ENCODE measurements at regions not wholly inside any gene's neighbourhood (a gene's known extent, or its start where the extent isn't known, plus 50 kb on each side); places are given as distances from the start of the nearest gene placed in this dataset.

DNA sequence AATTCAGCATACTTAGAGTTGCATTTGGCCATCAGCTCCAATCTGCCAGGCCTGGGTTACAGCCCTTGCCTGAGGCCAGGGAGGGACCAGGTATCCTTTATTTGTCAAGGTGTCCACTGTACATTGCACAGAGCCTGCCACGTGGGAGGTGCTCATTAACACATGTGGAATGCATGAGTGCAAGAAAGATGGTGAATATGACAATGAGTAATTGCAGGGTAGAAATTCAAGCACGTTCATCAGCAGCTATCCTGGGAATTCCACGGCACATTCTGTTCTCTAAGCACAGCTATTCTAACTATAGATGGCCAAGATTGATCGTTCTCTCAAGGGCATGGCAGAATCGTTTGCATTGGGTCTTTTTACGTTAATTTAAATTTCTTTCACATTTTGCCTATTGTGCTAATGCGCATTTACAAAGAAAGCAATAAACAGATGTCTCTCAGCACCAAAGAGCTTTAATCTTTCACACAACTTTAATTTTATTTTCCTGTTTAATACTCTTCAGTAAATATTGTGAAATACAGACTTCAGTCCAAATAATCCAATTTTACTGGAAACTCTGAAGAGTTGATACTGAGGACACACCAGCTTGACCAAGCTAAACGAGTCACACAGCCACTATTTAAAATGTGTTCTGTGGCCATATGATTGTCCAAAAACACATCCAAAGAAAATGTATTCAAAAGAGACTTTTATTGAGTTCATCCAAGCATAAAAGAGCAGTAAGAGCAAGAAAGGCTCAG, 1025.7 kb upstream of the TMEM132C start:
- H3K4me3 ChIP-seq (replicated peaks; ENCODE audit: low read depth, low read length) = no peak overlapping the region
- H3K36me3 ChIP-seq (ENCODE audit: control insufficient read depth, insufficient read depth, low read length) = no peaks in the 10 kb centered on the region
- DNase-seq (ENCODE audit: extremely low read depth, insufficient read length) = no peak
- TF ChIP-seq, protein P1, sequence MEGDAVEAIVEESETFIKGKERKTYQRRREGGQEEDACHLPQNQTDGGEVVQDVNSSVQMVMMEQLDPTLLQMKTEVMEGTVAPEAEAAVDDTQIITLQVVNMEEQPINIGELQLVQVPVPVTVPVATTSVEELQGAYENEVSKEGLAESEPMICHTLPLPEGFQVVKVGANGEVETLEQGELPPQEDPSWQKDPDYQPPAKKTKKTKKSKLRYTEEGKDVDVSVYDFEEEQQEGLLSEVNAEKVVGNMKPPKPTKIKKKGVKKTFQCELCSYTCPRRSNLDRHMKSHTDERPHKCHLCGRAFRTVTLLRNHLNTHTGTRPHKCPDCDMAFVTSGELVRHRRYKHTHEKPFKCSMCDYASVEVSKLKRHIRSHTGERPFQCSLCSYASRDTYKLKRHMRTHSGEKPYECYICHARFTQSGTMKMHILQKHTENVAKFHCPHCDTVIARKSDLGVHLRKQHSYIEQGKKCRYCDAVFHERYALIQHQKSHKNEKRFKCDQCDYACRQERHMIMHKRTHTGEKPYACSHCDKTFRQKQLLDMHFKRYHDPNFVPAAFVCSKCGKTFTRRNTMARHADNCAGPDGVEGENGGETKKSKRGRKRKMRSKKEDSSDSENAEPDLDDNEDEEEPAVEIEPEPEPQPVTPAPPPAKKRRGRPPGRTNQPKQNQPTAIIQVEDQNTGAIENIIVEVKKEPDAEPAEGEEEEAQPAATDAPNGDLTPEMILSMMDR (IDR thresholded peaks at IDR 0.05; ENCODE audit: insufficient read depth, low read length, poor library complexity, severe bottlenecking) = no peak
- H3K27me3 ChIP-seq (replicated peaks; ENCODE audit: control insufficient read depth, insufficient read depth, low read length) = no peaks in the 10 kb centered on the region

DNA sequence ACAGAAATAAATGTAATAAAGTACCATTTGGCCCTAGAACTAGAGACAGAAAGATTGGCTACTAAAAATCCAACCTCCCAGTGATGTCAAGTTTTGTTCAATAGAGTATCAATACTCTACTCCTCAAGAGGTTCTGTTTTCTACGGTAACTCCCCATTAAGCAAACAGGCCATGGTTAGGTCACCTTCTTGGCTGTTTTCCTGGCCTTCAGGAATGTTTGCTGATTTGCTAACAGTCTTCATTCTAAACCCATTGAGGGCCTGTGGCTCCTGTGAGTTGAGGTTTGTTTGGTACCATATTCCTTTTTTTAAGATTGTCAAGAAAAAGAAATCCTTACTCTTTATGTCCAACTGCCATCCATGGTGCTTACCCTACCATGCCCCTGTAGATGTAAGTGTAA, 1022.0 kb upstream of the TMEM132C start:
- Histone ChIP-seq H3K27me3 (replicated peaks; ENCODE audit: control insufficient read depth, insufficient read depth, low read length) (no peaks in the 10 kb centered on the region), H3K4me3 (replicated peaks; ENCODE audit: low read depth, low read length) (no peak overlapping the region), H3K36me3 (ENCODE audit: control insufficient read depth, insufficient read depth, low read length) (no peaks in the 10 kb centered on the region)
- TF ChIP-seq, protein P1 (IDR thresholded peaks at IDR 0.05; ENCODE audit: insufficient read depth, low read length, poor library complexity, severe bottlenecking) = no peak
- no peak for DNase-seq (ENCODE audit: extremely low read depth, insufficient read length)

DNA sequence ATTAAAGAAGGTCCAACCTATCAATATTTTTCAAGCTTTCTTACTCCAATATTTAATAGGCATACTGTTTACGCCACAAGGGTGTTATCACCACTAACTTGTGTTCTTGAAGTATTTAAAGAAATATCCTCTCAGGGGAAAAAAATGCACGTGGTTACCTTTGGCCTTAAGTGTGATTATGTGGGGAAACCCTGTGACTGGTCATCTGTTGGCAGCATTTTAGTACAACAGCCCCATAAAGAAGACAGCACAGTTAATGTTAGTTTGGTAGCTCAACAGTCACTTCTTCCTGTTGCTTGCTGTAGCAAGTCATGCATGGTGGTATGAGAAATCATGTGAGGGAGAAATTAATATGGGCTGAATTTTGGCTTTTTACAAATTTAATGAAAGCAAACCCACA, 1021.5 kb upstream of the TMEM132C start:
- no peak for DNase-seq (ENCODE audit: extremely low read depth, insufficient read length)
- no peak overlapping the region for H3K4me3 ChIP-seq (replicated peaks; ENCODE audit: low read depth, low read length)
- TF ChIP-seq, protein P1 (IDR thresholded peaks at IDR 0.05; ENCODE audit: insufficient read depth, low read length, poor library complexity, severe bottlenecking) = no peak
- H3K27me3 ChIP-seq (replicated peaks; ENCODE audit: control insufficient read depth, insufficient read depth, low read length) = no peaks in the 10 kb centered on the region
- no peaks in the 10 kb centered on the region for H3K36me3 ChIP-seq (ENCODE audit: control insufficient read depth, insufficient read depth, low read length)

DNA sequence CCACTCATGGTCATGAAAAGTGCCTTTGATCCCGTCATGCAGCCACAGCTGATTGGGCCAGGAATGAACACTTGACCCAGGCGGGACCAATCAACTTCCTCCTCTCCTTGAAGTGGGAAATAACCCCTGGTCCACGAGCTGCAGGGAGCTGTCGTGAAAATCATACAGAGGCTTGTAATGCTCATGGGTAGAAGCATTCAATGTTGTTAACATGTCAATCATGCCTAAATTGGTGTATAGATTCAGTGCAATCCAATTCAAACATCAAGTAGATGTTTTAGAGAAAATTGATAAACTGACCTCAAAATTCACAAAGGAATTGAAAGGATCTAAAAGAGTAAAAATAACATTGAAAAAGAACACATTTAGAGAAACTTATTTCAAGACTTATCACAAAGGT, 1019.0 kb upstream of the TMEM132C start:
- no peak for DNase-seq (ENCODE audit: extremely low read depth, insufficient read length)
- H3K4me3 ChIP-seq (replicated peaks; ENCODE audit: low read depth, low read length) = no peak overlapping the region
- no peaks in the 10 kb centered on the region for H3K27me3 ChIP-seq (replicated peaks; ENCODE audit: control insufficient read depth, insufficient read depth, low read length)
- no peaks in the 10 kb centered on the region for H3K36me3 ChIP-seq (ENCODE audit: control insufficient read depth, insufficient read depth, low read length)
- TF ChIP-seq, protein P1 (IDR thresholded peaks at IDR 0.05; ENCODE audit: insufficient read depth, low read length, poor library complexity, severe bottlenecking) = no peak

DNA sequence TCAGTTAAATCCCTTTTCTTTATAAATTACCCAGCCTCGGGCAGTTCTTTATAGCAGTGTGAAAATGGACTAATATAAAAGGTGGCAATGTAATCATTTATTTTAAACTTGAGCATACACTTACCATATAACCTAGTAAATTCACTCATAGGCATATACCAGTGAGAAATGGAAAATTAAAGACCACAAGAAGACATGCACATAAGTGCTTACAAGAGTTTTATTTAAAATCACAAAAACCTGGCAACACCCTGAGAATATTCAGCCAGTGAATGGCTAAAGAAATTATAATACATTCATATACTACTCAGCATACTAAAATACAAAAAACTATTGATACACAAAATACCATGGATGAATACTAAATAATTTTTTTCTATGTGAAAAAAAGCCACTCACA, 1017.5 kb upstream of the TMEM132C start:
- no peaks in the 10 kb centered on the region for H3K36me3 ChIP-seq (ENCODE audit: control insufficient read depth, insufficient read depth, low read length)
- DNase-seq (ENCODE audit: extremely low read depth, insufficient read length) = no peak
- no peaks in the 10 kb centered on the region for H3K27me3 ChIP-seq (replicated peaks; ENCODE audit: control insufficient read depth, insufficient read depth, low read length)
- TF ChIP-seq, protein P1 (IDR thresholded peaks at IDR 0.05; ENCODE audit: insufficient read depth, low read length, poor library complexity, severe bottlenecking) = no peak
- no peak overlapping the region for H3K4me3 ChIP-seq (replicated peaks; ENCODE audit: low read depth, low read length)

Measured in GM06990 (cell line).